HG02943 (cell line): ENCODE measurements at regions not wholly inside any gene's neighbourhood (a gene's known extent, or its start where the extent isn't known, plus 50 kb on each side); places are given as distances from the start of the nearest gene placed in this dataset.

Experiments used
- ATAC-seq: cut with Tn5 transposase; IDR thresholded peaks from one replicate; pipeline ENCODE4 v1.9.1; 2021; ENCODE audit warnings: mild to moderate bottlenecking, low read depth, moderate library complexity; ENCODE audit not compliant: unreplicated experiment

DNA sequence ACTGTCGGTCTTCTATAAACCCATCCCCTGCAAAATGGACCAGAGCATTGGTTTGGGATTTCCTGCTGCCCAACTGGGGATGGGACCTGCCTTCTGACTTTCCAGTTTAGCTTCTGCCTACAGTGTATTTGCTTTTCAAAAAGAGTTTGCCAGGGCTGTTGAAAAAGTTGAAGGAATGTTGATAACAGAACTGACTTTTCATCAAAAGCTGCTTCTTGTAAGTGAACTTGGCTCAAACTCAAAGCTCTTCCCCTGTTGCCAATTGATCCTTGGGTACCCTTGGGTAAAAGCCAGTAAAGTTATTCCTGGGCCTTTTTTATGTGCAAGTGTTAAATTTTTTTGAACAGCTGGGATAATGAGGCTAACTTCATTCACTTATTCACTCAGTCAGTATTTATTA is 142.9 kb upstream of the SLC30A5 start:
- ATAC-seq, result no peak

- no peak for ATAC-seq
These were observed 140.5 kb upstream of the SLC30A5 start for GRCh38 chr5:68953231-68953874.

GRCh38 chr5:68953875-68954617 is 139.8 kb upstream of the SLC30A5 start:
- no peak for ATAC-seq

DNA sequence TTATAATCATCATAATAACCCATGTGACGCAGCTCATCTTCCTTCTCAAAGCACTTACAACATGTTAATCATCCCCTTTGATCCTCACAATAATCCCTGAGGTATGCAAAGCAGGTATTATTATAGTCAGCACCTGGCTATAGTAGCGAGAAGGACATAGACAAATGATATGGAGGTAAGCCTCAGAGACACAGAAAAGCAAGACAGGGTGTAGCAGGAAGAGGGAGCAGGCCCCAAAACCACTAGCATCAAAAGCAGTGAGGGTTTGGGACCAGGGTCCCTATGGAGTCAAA is 139.2 kb upstream of the SLC30A5 start:
- no peak for ATAC-seq

GRCh38 chr5:68957591-68957990 is 136.2 kb upstream of the SLC30A5 start:
- ATAC-seq, result no peak

DNA sequence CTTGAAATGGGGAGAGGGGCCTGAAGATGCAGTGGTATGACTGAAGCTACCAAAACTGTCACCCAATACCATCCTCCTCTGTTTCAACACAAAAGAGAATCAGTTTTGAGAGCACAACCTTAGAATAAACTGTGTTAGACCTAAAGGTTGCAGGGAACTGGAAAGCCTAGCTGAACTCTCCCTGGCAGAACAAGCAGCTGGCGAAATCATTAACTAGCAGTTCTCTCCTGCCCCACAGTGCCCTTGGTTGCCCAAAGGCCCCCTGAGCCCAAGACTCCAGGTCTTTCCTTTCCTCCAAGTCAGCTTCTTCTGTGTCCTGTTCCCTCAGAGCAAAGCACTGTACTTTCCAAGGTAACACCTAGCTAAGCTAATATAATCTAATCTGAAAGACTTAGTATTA is 135.4 kb upstream of the SLC30A5 start:
- ATAC-seq, result no peak

DNA sequence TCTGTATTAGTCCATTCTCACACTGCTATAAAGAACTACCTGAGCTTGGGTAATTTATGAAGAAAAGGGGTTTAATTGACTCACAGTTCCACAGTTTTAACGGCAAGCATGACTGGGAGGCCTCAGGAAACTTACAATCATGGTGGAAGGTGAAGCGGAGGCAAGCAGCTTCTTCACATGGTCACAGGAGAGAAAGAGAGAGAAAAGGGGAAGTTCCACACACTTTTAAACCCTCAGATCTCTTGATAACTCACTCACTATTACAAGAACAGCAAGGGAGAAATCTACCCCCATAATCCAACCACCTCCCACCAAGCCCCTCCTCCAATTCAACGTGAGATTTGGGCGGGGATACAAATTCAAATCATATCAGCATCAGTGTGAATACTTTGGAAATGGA is 133.4 kb upstream of the SLC30A5 start:
- ATAC-seq, result no peak

DNA sequence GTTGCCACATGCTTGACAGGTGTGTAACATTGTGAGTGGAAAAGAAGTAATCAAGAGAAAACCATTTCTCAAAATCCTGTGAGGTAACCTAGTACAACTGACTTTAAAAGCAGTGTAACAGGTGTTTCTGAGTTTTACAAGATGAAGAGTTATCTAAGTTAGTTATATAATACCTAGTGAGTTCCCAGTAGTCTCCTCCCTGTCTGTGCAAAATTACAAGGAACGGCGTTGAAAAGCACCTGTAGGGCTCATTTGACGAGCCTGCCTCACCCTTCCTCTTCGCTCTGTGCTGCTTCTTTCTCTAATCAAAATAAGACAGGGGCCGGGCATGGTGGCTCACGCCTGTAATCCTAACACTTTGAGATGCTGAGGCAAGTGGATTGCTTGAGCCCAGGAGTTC is 132.9 kb upstream of the SLC30A5 start:
- no peak for ATAC-seq

- ATAC-seq, result no peak
These were observed 132.1 kb upstream of the SLC30A5 start for GRCh38 chr5:68961762-68962161.

- no peak for ATAC-seq
These were observed 130.9 kb upstream of the SLC30A5 start for GRCh38 chr5:68962757-68963484.

GRCh38 chr5:68964679-68965078 is 129.1 kb upstream of the SLC30A5 start:
- ATAC-seq, result no peak

DNA sequence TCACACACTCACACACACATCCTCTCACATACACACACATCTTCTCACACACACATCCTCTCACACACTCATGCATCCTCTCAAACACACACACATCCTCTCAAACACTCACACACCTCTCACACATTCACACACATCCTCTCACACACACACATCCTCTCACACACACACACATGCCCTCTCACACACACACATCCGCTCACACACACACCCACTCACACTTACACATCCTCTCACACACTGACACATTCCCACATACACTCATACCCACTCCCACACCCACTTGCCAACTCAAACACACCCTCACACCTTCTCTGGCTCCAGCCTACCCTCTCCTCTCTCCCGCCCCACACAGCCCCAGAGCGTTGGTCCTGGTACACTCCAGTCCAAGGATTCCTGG is 127.9 kb upstream of the SLC30A5 start:
- no peak for ATAC-seq

DNA sequence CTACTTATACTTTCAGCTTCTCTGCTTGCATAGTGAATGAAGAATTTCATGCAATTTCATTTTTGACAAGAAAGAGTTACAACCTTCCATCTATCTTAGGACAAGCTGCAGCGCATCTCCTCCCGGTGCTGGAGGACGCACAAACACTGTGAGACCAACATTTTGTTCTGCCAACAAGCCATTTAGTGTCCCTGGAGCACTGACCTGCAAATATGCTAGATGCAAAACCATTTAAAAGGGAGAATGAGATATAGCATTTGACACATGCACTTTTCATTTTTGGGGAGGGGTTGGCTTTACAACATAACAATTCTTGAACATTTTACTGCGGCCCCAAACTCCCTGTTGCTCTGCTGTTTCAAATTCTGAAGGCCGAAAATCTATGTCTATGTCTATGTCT is 127.2 kb upstream of the SLC30A5 start:
- no peak for ATAC-seq

GRCh38 chr5:68968429-68968828 is 125.4 kb upstream of the SLC30A5 start:
- ATAC-seq, result no peak

DNA sequence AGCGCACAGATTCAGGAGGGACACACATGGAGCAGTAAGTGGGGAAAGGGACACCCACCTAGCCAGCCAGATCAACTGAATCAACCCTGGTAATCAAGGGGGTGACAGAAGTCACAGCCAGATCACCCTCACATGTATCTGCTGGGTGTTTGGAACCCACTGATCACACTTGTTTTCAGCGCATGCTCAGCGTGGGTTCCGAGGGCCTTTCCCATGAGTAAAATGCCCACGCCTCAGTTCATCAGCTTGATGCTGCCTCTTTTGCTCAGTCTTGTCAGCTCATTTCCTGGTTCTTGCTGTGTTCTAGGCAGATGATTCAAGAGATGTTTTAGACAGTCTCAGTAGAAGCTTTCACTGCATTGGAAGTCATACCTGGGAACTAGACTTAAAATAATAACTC is 123.2 kb upstream of the SLC30A5 start:
- no peak for ATAC-seq

DNA sequence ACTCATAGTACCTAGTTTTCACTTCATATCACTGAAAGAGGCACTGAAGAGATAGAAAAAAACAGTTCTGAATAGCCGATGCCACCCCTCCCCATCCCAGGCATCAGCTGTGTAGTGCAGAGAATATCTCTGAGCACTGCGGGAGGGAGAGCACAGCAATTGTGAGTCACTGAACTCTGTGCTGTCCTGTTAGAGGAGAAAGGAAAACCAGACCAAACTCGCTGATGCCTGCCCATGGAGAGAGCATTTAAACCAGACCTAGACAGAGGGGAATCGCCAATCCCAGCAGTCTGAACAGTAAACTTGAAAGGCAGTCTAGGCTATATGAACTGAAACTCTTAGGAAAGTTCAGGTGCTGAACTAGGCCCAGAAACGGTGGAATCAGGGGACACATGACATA is 120.1 kb upstream of the SLC30A5 start:
- ATAC-seq, result no peak

- ATAC-seq, result no peak
These were observed 110.8 kb upstream of the SLC30A5 start for GRCh38 chr5:68983043-68983442.

- no peak for ATAC-seq
These were observed 109.9 kb upstream of the SLC30A5 start for GRCh38 chr5:68983959-68984358.

DNA sequence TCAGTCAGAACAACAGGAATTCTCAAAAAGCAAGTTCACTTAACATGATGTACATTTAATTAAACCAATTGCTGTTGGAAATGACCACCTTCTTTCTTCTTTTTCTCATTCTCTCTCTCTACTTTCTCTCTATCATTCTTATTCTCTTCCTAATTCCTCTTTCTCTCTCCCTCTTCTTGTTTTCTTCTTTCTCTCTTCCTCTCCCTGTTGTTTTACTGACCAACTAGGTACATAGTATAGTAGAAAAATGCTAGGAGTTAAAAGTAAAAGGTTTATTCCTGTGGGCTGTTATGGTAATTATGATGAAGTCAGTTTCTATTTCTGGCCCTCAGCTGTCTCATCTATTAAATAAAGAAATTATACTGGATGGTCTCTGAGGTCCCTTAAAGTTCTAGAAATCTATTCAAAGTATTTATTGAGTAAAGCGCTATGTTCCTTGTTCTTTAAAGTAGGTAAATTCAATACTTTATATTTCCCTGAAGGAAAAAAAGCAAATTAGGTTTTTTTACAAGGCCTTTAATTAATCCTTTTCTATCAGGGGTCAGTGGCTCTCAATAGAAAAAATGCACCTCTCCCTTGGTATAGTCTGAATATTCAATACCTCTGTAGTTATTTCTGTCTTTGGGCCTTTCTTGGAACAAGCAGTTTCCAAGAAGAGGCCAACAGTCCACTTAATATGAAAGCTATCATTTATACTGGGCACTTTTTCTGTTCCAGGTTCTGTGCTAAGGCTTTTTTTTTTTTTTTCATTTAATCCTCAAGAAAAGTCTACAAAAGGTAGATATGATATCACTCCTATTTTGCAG is 102.3 kb upstream of the SLC30A5 start:
- no peak for ATAC-seq

DNA sequence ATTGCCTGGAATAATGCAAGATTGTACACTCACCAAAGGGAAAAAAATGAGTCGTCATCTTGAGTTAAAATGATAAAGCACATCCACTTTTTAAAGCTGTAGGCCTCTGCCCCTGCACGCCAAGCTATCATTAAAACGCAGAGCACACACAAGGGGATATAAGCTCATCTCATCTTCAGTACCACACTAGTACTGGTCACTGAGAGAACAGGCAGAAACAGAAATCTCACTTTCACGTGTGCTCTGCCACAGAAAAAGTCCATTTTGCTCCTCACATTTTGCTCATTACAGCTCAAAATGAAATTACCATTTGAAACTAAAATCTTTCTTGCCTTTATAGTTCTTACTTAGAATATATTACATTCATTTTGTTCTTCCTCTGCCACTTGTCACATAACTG is 99.2 kb upstream of the SLC30A5 start:
- no peak for ATAC-seq
